Esophagus squamous epithelium (tissue), 5 donors: ENCODE measurements at regions not wholly inside any gene's neighbourhood (a gene's known extent, or its start where the extent isn't known, plus 50 kb on each side); places are given as distances from the start of the nearest gene placed in this dataset.

Experiments used
- DNase-seq: peaks from one replicate; lab custom pipeline; 2025; lab: John Stamatoyannopoulos, UW
- H3K27ac ChIP-seq, 4 donors: fragments of 200-600 bp; sonication (generic); one replicate each; pipeline ENCODE4 v1.5.1; 2016 to 2019; ENCODE audit warnings: mild to moderate bottlenecking in 1 of 4
- H3K27me3 ChIP-seq, 4 donors: fragments of 200-600 bp; sonication (generic); 1 replicate in 3 of 4; 2 replicates in 1 of 4; pipeline versions ENCODE4 v1.5.1 to v1.6.0; 2017 to 2021; ENCODE audit warnings: antibody characterized with exemption in 1 of 4
- H3K36me3 ChIP-seq, 3 donors: fragments of 200-600 bp; sonication (generic); one replicate each; pipeline ENCODE4 v1.5.1; 2016 to 2019
- H3K4me1 ChIP-seq, 3 donors: fragments of 200-600 bp; sonication (generic); one replicate each; pipeline ENCODE4 v1.5.1; 2017 to 2019
- H3K4me3 ChIP-seq, 4 donors: fragments of 200-600 bp; sonication (generic); 1 replicate in 3 of 4; 2 replicates in 1 of 4; pipeline ENCODE4 v1.5.1; 2016 to 2019; ENCODE audit warnings: mild to moderate bottlenecking in 2 of 4, moderate library complexity in 1 of 4
- H3K9me3 ChIP-seq, 3 donors: fragments of 200-600 bp; sonication (generic); one replicate each; pipeline ENCODE4 v1.5.1; 2016 to 2019
- CTCF ChIP-seq, 6 experiments: fragments of 450-650 bp in 4 of 6; fragments of 200-600 bp in 2 of 6; sonication (generic) in 2 of 6; IDR thresholded peaks; one replicate each; pipeline ENCODE4 v1.5.1; 2016 to 2019; ENCODE audit warnings: antibody characterized with exemption in 6 of 6, mild to moderate bottlenecking in 4 of 6, moderate library complexity in 4 of 6
- POLR2A ChIP-seq, 4 donors: fragments of 450-650 bp; IDR thresholded peaks; one replicate each; pipeline ENCODE4 v1.6.1; 2017; ENCODE audit warnings: antibody characterized with exemption in 4 of 4, mild to moderate bottlenecking in 4 of 4, moderate library complexity in 3 of 4
- WGBS, 2 donors: methylation state at CpG; one replicate each; pipeline ENCODE4 v1.1.5; 2018; 5-methylcytosine and 5-hydroxymethylcytosine counted together
- intact Hi-C: fragments of 100-400 bp; cut with DNase I; formaldehyde crosslinking; loops from one replicate; pipeline ENCODE4 v1.15.0; 2022
- donor health status: DM: yes; HTN: yes; CAD: no.

GRCh38 chr2:172345956-172346555 is 81.3 kb upstream of the ITGA6 start:
- intact Hi-C loops = no loop called here
- WGBS, 2 donors = 55 to 57% methylated on average over 1 of the region's 1 CpG
- no peak overlapping the region for H3K27ac ChIP-seq

GRCh38 chr2:172348555-172349288 is 78.7 kb upstream of the ITGA6 start:
- H3K27me3 ChIP-seq = no peaks in the 10 kb centered on the region
- no peak for DNase-seq
- no peak overlapping the region for H3K4me3 ChIP-seq
- no peak for TF ChIP-seq POLR2A (IDR thresholded peaks at IDR 0.05)
- TF ChIP-seq CTCF (IDR thresholded peaks at IDR 0.05) = no peak
- no peak overlapping the region for H3K27ac ChIP-seq
- no peaks in the 10 kb centered on the region for H3K36me3 ChIP-seq
- WGBS, 2 donors = 63 to 80% methylated on average over 4 of the region's 4 CpGs
- H3K4me1 ChIP-seq = peaks cover 0 to 18% (median 4%) of the 10 kb centered on the region in 3 donors
- H3K9me3 ChIP-seq = peaks cover 0 to 9% (median 8%) of the 10 kb centered on the region in 3 donors
- intact Hi-C loops = no loop called here

More at GRCh38 chr2:172345956-172346555, 81.3 kb upstream of the ITGA6 start:
- H3K4me1 ChIP-seq = peaks cover 0 to 12% (median 0%) of the 10 kb centered on the region in 3 donors
- no peak for DNase-seq
- TF ChIP-seq POLR2A (IDR thresholded peaks at IDR 0.05) (no peak), CTCF (IDR thresholded peaks at IDR 0.05) (no peak)
- no peak overlapping the region for H3K4me3 ChIP-seq
- H3K9me3 ChIP-seq = peaks cover 0 to 11% (median 10%) of the 10 kb centered on the region in 3 donors
- H3K36me3 ChIP-seq = no peaks in the 10 kb centered on the region
- H3K27me3 ChIP-seq = no peaks in the 10 kb centered on the region

- H3K27me3 ChIP-seq = no peaks in the 10 kb centered on the region
- peaks cover 0 to 18% (median 4%) of the 10 kb centered on the region in 3 donors for H3K4me1 ChIP-seq
- DNase-seq = no peak
- WGBS, 2 donors = 57 to 59% methylated on average over 8 of the region's 9 CpGs
- no peaks in the 10 kb centered on the region for H3K9me3 ChIP-seq
- intact Hi-C loops = no loop called here
- H3K27ac ChIP-seq = peak overlapping the region in 3 of 4 donors; percentile 5 to 30 (median 18)
- no peaks in the 10 kb centered on the region for H3K36me3 ChIP-seq
- H3K4me3 ChIP-seq = no peak overlapping the region
- no peak for TF ChIP-seq POLR2A (IDR thresholded peaks at IDR 0.05)
- TF ChIP-seq CTCF (IDR thresholded peaks at IDR 0.05) = peak in 1 of 6 experiments; percentile 19
These were observed 76.4 kb upstream of the ITGA6 start for GRCh38 chr2:172350839-172351479.

GRCh38 chr2:172351586-172351985 is 75.8 kb upstream of the ITGA6 start:
- Histone ChIP-seq H3K27me3 (no peaks in the 10 kb centered on the region), H3K4me1 (peaks cover 0 to 18% (median 4%) of the 10 kb centered on the region in 3 donors), H3K9me3 (no peaks in the 10 kb centered on the region), H3K36me3 (no peaks in the 10 kb centered on the region), H3K27ac (peak overlapping the region in 3 of 4 donors; percentile 5 to 30 (median 18)), H3K4me3 (no peak overlapping the region)
- no peak for TF ChIP-seq POLR2A (IDR thresholded peaks at IDR 0.05)
- no peak for TF ChIP-seq CTCF (IDR thresholded peaks at IDR 0.05)
- 82 to 97% methylated on average over 4 of the region's 4 CpGs for WGBS, 2 donors
- no peak for DNase-seq
- intact Hi-C loops = no loop called here

- WGBS, 2 donors = 83 to 87% methylated on average over 1 to 5 of the region's 5 CpGs
These were observed 73.0 kb upstream of the ITGA6 start for GRCh38 chr2:172354347-172354746.

More at GRCh38 chr2:172354347-172354746, 73.0 kb upstream of the ITGA6 start:
- no peak for DNase-seq
- peaks cover 0 to 27% (median 4%) of the 10 kb centered on the region in 3 donors for H3K4me1 ChIP-seq
- intact Hi-C loops = no loop called here
- no peaks in the 10 kb centered on the region for H3K27me3 ChIP-seq
- TF ChIP-seq POLR2A (IDR thresholded peaks at IDR 0.05) (no peak), CTCF (IDR thresholded peaks at IDR 0.05) (no peak)
- no peak overlapping the region for H3K27ac ChIP-seq
- H3K4me3 ChIP-seq = no peak overlapping the region
- H3K36me3 ChIP-seq = no peaks in the 10 kb centered on the region
- no peaks in the 10 kb centered on the region for H3K9me3 ChIP-seq
